ENCODE measurements at regions not wholly inside any gene's neighbourhood (a gene's known extent, or its start where the extent isn't known, plus 50 kb on each side); places are given as distances from the start of the nearest gene placed in this dataset.

GRCh38 chr4:148773313-148773712 is 331.1 kb upstream of the NR3C2 start:
- Histone ChIP-seq H3K9ac (ENCODE audit: low read depth, low read length) (no peak overlapping the region), H3K4me1 (ENCODE audit: insufficient read depth, low read length) (no peaks in the 10 kb centered on the region), H2AFZ (ENCODE audit: low read depth, low read length) (no peak overlapping the region), H4K20me1 (ENCODE audit: insufficient read depth, low read length) (no peaks in the 10 kb centered on the region), H3K27ac (ENCODE audit: low read length) (no peak overlapping the region), H3K9me3 (ENCODE audit: insufficient read depth, low read length, severe bottlenecking) (no peaks in the 10 kb centered on the region), H3K4me2 (ENCODE audit: insufficient read depth, low read length) (no peak overlapping the region), H3K27me3 (ENCODE audit: insufficient read depth, low read length, poor library complexity) (no peaks in the 10 kb centered on the region), H3K36me3 (ENCODE audit: insufficient read depth, low read length) (no peaks in the 10 kb centered on the region), H3K79me2 (ENCODE audit: insufficient read depth, low read length) (no peaks in the 10 kb centered on the region), H3K4me3 (ENCODE audit: low read depth in 1 of 2, low read length in 2 of 2) (no peak overlapping the region)
- TF ChIP-seq EZH2 (IDR thresholded peaks at IDR 0.05; ENCODE audit: borderline replicate concordance, low read depth, low read length, severe bottlenecking) (no peak), CTCF (IDR thresholded peaks at IDR 0.05; ENCODE audit: borderline replicate concordance, extremely low read depth, low read length, poor library complexity, severe bottlenecking) (no peak)
- ATAC-seq (ENCODE audit: insufficient read depth, low read depth) (no peak), DNase-seq (no peak)

- ATAC-seq (ENCODE audit: insufficient read depth, low read depth) (no peak), DNase-seq (no peak)
- TF ChIP-seq CTCF (IDR thresholded peaks at IDR 0.05; ENCODE audit: borderline replicate concordance, extremely low read depth, low read length, poor library complexity, severe bottlenecking) (no peak), EZH2 (IDR thresholded peaks at IDR 0.05; ENCODE audit: borderline replicate concordance, low read depth, low read length, severe bottlenecking) (no peak)
- no peaks in the 10 kb centered on the region for H3K36me3 ChIP-seq (ENCODE audit: insufficient read depth, low read length)
- no peaks in the 10 kb centered on the region for H3K79me2 ChIP-seq (ENCODE audit: insufficient read depth, low read length)
- no peaks in the 10 kb centered on the region for H3K27me3 ChIP-seq (ENCODE audit: insufficient read depth, low read length, poor library complexity)
- H3K27ac ChIP-seq (ENCODE audit: low read length): no peak overlapping the region
- no peak overlapping the region for H3K4me2 ChIP-seq (ENCODE audit: insufficient read depth, low read length)
- H3K4me3 ChIP-seq (ENCODE audit: low read depth in 1 of 2, low read length in 2 of 2): no peak overlapping the region
- no peaks in the 10 kb centered on the region for H3K9me3 ChIP-seq (ENCODE audit: insufficient read depth, low read length, severe bottlenecking)
- H3K9ac ChIP-seq (ENCODE audit: low read depth, low read length): no peak overlapping the region
- H2AFZ ChIP-seq (ENCODE audit: low read depth, low read length): no peak overlapping the region
- H3K4me1 ChIP-seq (ENCODE audit: insufficient read depth, low read length): no peaks in the 10 kb centered on the region
- H4K20me1 ChIP-seq (ENCODE audit: insufficient read depth, low read length): no peaks in the 10 kb centered on the region
These were observed 328.6 kb upstream of the NR3C2 start for GRCh38 chr4:148770848-148771247.

GRCh38 chr4:148770377-148770776 is 328.2 kb upstream of the NR3C2 start:
- no peak for TF ChIP-seq CTCF (IDR thresholded peaks at IDR 0.05; ENCODE audit: borderline replicate concordance, extremely low read depth, low read length, poor library complexity, severe bottlenecking)
- no peak for TF ChIP-seq EZH2 (IDR thresholded peaks at IDR 0.05; ENCODE audit: borderline replicate concordance, low read depth, low read length, severe bottlenecking)
- H2AFZ ChIP-seq (ENCODE audit: low read depth, low read length): no peak overlapping the region

GRCh38 chr4:148764720-148765119 is 322.5 kb upstream of the NR3C2 start:
- no peak overlapping the region for H3K27ac ChIP-seq (ENCODE audit: low read length)
- H3K9me3 ChIP-seq (ENCODE audit: insufficient read depth, low read length, severe bottlenecking): no peaks in the 10 kb centered on the region
- H3K4me2 ChIP-seq (ENCODE audit: insufficient read depth, low read length): no peak overlapping the region
- H3K27me3 ChIP-seq (ENCODE audit: insufficient read depth, low read length, poor library complexity): no peaks in the 10 kb centered on the region
- TF ChIP-seq CTCF (IDR thresholded peaks at IDR 0.05; ENCODE audit: borderline replicate concordance, extremely low read depth, low read length, poor library complexity, severe bottlenecking): no peak
- no peak for TF ChIP-seq EZH2 (IDR thresholded peaks at IDR 0.05; ENCODE audit: borderline replicate concordance, low read depth, low read length, severe bottlenecking)
- ATAC-seq (ENCODE audit: insufficient read depth, low read depth): no peak
- H4K20me1 ChIP-seq (ENCODE audit: insufficient read depth, low read length): no peaks in the 10 kb centered on the region
- no peaks in the 10 kb centered on the region for H3K36me3 ChIP-seq (ENCODE audit: insufficient read depth, low read length)
- H2AFZ ChIP-seq (ENCODE audit: low read depth, low read length): no peak overlapping the region
- H3K79me2 ChIP-seq (ENCODE audit: insufficient read depth, low read length): no peaks in the 10 kb centered on the region
- DNase-seq: no peak
- H3K9ac ChIP-seq (ENCODE audit: low read depth, low read length): no peak overlapping the region
- no peak overlapping the region for H3K4me3 ChIP-seq (ENCODE audit: low read depth in 1 of 2, low read length in 2 of 2)
- no peaks in the 10 kb centered on the region for H3K4me1 ChIP-seq (ENCODE audit: insufficient read depth, low read length)

More at GRCh38 chr4:148770377-148770776, 328.2 kb upstream of the NR3C2 start:
- H3K36me3 ChIP-seq (ENCODE audit: insufficient read depth, low read length): no peaks in the 10 kb centered on the region
- ATAC-seq (ENCODE audit: insufficient read depth, low read depth) (no peak), DNase-seq (no peak)
- no peak overlapping the region for H3K9ac ChIP-seq (ENCODE audit: low read depth, low read length)
- H3K27me3 ChIP-seq (ENCODE audit: insufficient read depth, low read length, poor library complexity): no peaks in the 10 kb centered on the region
- H3K79me2 ChIP-seq (ENCODE audit: insufficient read depth, low read length): no peaks in the 10 kb centered on the region
- no peak overlapping the region for H3K4me2 ChIP-seq (ENCODE audit: insufficient read depth, low read length)
- H4K20me1 ChIP-seq (ENCODE audit: insufficient read depth, low read length): no peaks in the 10 kb centered on the region
- H3K27ac ChIP-seq (ENCODE audit: low read length): no peak overlapping the region
- no peaks in the 10 kb centered on the region for H3K9me3 ChIP-seq (ENCODE audit: insufficient read depth, low read length, severe bottlenecking)
- no peaks in the 10 kb centered on the region for H3K4me1 ChIP-seq (ENCODE audit: insufficient read depth, low read length)
- H3K4me3 ChIP-seq (ENCODE audit: low read depth in 1 of 2, low read length in 2 of 2): no peak overlapping the region
